GM12878 (cell line): ENCODE measurements at regions not wholly inside any gene's neighbourhood (a gene's known extent, or its start where the extent isn't known, plus 50 kb on each side); places are given as distances from the start of the nearest gene placed in this dataset.

Source experiments
- ATAC-seq: fragments of 200-7000 bp; cut with Tn5 transposase; 3 replicates; pipeline ENCODE4 v1.9.1; 2020; ENCODE audit warnings: mild to moderate bottlenecking, moderate library complexity
- BruUV-seq: library from RNA; stranded (reverse); fragments of 400-500 nt; replicated peaks from 2 replicates; lab custom pipeline; 2021; lab: Mats Ljungman, UMichigan
- CTCF ChIA-PET: fragments of 300-600 bp; sonication (Branson Sonifier 250); formaldehyde crosslinking; extraction: SDS; loops from one replicate; lab custom pipeline; 2021; ENCODE audit warnings: inconsistent platforms; lab: Yijun Ruan, JAX
- POLR2A ChIA-PET: fragments of 350-600 bp; formaldehyde crosslinking; extraction: SDS; loops from one replicate; lab custom pipeline; 2021; ENCODE audit warnings: inconsistent platforms; lab: Charles Lee
- RAD21 ChIA-PET: fragments of 300-600 bp; sonication (Branson Sonifier 250); formaldehyde crosslinking; loops from one replicate; lab custom pipeline; 2023; ENCODE audit warnings: antibody characterized with exemption; ENCODE audit not compliant: unreplicated experiment; lab: Charles Lee
- SMC1A ChIA-PET: fragments of 300-600 bp; sonication (Branson Sonifier 250); formaldehyde crosslinking; loops from one replicate; lab custom pipeline; 2023; ENCODE audit not compliant: unreplicated experiment, uncharacterized antibody; lab: Charles Lee
- DNase-seq: peaks from one replicate; pipeline ENCODE4 v3.0.0-alpha.2; 2011; ENCODE audit warnings: low read depth, low spot score
- FAIRE-seq: peaks from 3 replicates; lab custom pipeline; 2011; peaks lifted over from hg19 to GRCh38; lab: Jason Lieb, UNC
- H2AFZ ChIP-seq: 2 replicates; pipeline ENCODE4 v1.6.0; 2011; ENCODE audit warnings: low read depth, low read length, control low read depth; ENCODE audit not compliant: control insufficient read depth
- H3K27ac ChIP-seq: 2 replicates; pipeline ENCODE4 v1.5.1; 2011; ENCODE audit warnings: control low read depth; ENCODE audit not compliant: control insufficient read depth, insufficient read depth
- H3K27me3 ChIP-seq, 2 experiments: replicated peaks in 1 of 2; 2 replicates each; pipeline versions ENCODE4 v1.6.0 to v1.6.1; 2011; ENCODE audit warnings: low read length in 1 of 2; ENCODE audit not compliant: control insufficient read depth in 2 of 2, insufficient read depth in 2 of 2
- H3K36me3 ChIP-seq, 2 experiments: 2 replicates each; pipeline ENCODE4 v1.5.1; 2011; ENCODE audit warnings: low read length in 1 of 2; ENCODE audit not compliant: control insufficient read depth in 2 of 2, insufficient read depth in 2 of 2
- H3K4me1 ChIP-seq: 2 replicates; pipeline ENCODE4 v1.6.1; 2011; ENCODE audit warnings: mild to moderate bottlenecking, low read length, moderate library complexity, mixed read lengths; ENCODE audit not compliant: control insufficient read depth, insufficient read depth
- H3K4me2 ChIP-seq: 2 replicates; pipeline ENCODE4 v1.6.0; 2011; ENCODE audit warnings: control low read depth; ENCODE audit not compliant: control insufficient read depth, insufficient read depth
- H3K4me3 ChIP-seq: fragments of 200-600 bp; sonication (generic); 2 replicates; pipeline ENCODE4 v1.5.1; 2016
- H3K79me2 ChIP-seq: 2 replicates; pipeline ENCODE4 v1.6.0; 2011; ENCODE audit warnings: low read length; ENCODE audit not compliant: control insufficient read depth, insufficient read depth
- H3K9ac ChIP-seq: 2 replicates; pipeline ENCODE4 v1.8.0; 2011; ENCODE audit warnings: low read length, control low read depth, mixed read lengths; ENCODE audit not compliant: control insufficient read depth, insufficient read depth
- H3K9me3 ChIP-seq: replicated peaks from 3 replicates; pipeline ENCODE4 v1.5.1; 2011; ENCODE audit warnings: mild to moderate bottlenecking, low read length; ENCODE audit not compliant: control insufficient read depth, insufficient read depth
- H4K20me1 ChIP-seq: 2 replicates; pipeline ENCODE4 v1.6.0; 2011; ENCODE audit not compliant: control insufficient read depth, insufficient read depth
- BACH1 ChIP-seq: fragments of 450-650 bp; IDR thresholded peaks from 2 replicates; pipeline ENCODE4 v1.6.1; 2017; ENCODE audit warnings: mild to moderate bottlenecking, borderline replicate concordance
- BRCA1 ChIP-seq: IDR thresholded peaks from 2 replicates; pipeline ENCODE4 v1.6.1; 2011; ENCODE audit warnings: low read depth, low read length, improper control_type of control experiment
- KDM1A ChIP-seq: fragments of 200-600 bp; sonication (generic); IDR thresholded peaks from 2 replicates; pipeline ENCODE4 v1.6.1; 2016; ENCODE audit warnings: borderline replicate concordance
- MEF2A ChIP-seq: IDR thresholded peaks from 2 replicates; pipeline ENCODE4 v1.6.1; 2011; ENCODE audit warnings: low read depth, mild to moderate bottlenecking, low read length, moderate library complexity; ENCODE audit not compliant: insufficient read depth
- PAX5 ChIP-seq: IDR thresholded peaks from 2 replicates; pipeline ENCODE4 v1.6.1; 2011; ENCODE audit warnings: low read depth, low read length, borderline replicate concordance
- POLR2A ChIP-seq: IDR thresholded peaks from 2 replicates; pipeline ENCODE4 v1.6.1; 2011; ENCODE audit warnings: low read depth, mild to moderate bottlenecking, low read length
- SPI1 ChIP-seq: IDR thresholded peaks from 2 replicates; pipeline ENCODE4 v1.6.1; 2011; ENCODE audit warnings: low read depth, mild to moderate bottlenecking, low read length, moderate library complexity, borderline replicate concordance; ENCODE audit not compliant: insufficient read depth
- WGBS: methylation state at CpG from one replicate; pipeline ENCODE4 v1.1.6; 2016; ENCODE audit warnings: low lambda C conversion rate; ENCODE audit not compliant: insufficient replicate concordance, insufficient coverage; ENCODE audit errors: missing lambda C conversion rate; 5-methylcytosine and 5-hydroxymethylcytosine counted together
- in situ Hi-C: fragments of 300-500 bp; cut with MboI; formaldehyde crosslinking; loops from 9 replicates; pipeline ENCODE4 v1.14.3; 2018; ENCODE audit warnings: mixed read lengths
- intact Hi-C: fragments of 100-400 bp; cut with micrococcal nuclease; formaldehyde crosslinking; loops from one replicate; pipeline ENCODE4 v1.14.2; 2022; ENCODE audit not compliant: unreplicated experiment
- TF ChIP-seq, protein P1 (sequence below): IDR thresholded peaks from 2 replicates; pipeline ENCODE4 v1.6.1; 2012; ENCODE audit warnings: low read depth, low read length, improper control_type of control experiment
- TF ChIP-seq, protein P2 (sequence below): fragments of 450-650 bp; conservative IDR thresholded peaks from 2 replicates; pipeline ENCODE4 v1.6.1; 2017; ENCODE audit warnings: mild to moderate bottlenecking, moderate library complexity
- TF ChIP-seq, protein P3 (sequence below): fragments of 450-650 bp; formaldehyde crosslinking; IDR thresholded peaks from 2 replicates; pipeline ENCODE4 v1.4.0; 2022; ENCODE audit warnings: mild to moderate bottlenecking, moderate library complexity
- TF ChIP-seq, protein P4 (sequence below): fragments of 450-650 bp; formaldehyde crosslinking; IDR thresholded peaks from 2 replicates; pipeline ENCODE4 v1.4.0; 2020; ENCODE audit warnings: mild to moderate bottlenecking, moderate library complexity
- TF ChIP-seq, protein P5 (sequence below): IDR thresholded peaks from 2 replicates; pipeline ENCODE4 v1.6.1; 2011; ENCODE audit warnings: low read depth, low read length, improper control_type of control experiment, borderline replicate concordance

DNA sequence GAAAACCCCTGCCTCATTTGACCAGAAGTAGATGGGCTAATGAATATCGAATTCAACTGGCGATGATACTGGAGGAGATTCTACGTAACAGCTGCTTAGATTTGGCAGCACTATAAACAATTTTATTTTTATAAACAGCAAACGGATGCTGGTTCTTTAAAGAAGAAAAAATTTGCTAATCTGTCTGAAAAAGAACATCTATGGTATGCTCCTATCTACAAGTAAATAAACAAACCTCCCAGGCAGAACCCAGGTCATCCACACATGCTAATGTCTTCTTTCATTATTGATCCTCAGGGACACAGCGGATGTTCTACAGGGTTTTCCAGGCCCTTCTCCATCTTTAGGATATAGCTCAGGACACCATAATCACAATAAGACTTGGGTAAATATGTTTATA lies 291.3 kb downstream of the ALDH8A1 start:
- CTCF ChIA-PET = interaction anchor here (1.0 kb wide), 1 partner anchor 18 kb away, joined by 4 read pairs; no protein-coding TSS in a partner anchor
- SMC1A ChIA-PET = interaction anchor here (1.0 to 1.9 kb wide), 2 partner anchors 17 to 262 kb away, joined by 3 to 6 read pairs; no protein-coding TSS in a partner anchor
- TF ChIP-seq PAX5 = no peak
- no peak for TF ChIP-seq KDM1A
- no peak for TF ChIP-seq MEF2A
- TF ChIP-seq, protein P1, sequence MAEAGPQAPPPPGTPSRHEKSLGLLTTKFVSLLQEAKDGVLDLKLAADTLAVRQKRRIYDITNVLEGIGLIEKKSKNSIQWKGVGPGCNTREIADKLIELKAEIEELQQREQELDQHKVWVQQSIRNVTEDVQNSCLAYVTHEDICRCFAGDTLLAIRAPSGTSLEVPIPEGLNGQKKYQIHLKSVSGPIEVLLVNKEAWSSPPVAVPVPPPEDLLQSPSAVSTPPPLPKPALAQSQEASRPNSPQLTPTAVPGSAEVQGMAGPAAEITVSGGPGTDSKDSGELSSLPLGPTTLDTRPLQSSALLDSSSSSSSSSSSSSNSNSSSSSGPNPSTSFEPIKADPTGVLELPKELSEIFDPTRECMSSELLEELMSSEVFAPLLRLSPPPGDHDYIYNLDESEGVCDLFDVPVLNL = no peak
- TF ChIP-seq POLR2A = no peak
- TF ChIP-seq, protein P2, sequence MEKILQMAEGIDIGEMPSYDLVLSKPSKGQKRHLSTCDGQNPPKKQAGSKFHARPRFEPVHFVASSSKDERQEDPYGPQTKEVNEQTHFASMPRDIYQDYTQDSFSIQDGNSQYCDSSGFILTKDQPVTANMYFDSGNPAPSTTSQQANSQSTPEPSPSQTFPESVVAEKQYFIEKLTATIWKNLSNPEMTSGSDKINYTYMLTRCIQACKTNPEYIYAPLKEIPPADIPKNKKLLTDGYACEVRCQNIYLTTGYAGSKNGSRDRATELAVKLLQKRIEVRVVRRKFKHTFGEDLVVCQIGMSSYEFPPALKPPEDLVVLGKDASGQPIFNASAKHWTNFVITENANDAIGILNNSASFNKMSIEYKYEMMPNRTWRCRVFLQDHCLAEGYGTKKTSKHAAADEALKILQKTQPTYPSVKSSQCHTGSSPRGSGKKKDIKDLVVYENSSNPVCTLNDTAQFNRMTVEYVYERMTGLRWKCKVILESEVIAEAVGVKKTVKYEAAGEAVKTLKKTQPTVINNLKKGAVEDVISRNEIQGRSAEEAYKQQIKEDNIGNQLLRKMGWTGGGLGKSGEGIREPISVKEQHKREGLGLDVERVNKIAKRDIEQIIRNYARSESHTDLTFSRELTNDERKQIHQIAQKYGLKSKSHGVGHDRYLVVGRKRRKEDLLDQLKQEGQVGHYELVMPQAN = no peak
- TF ChIP-seq SPI1 = no peak
- TF ChIP-seq, protein P3, sequence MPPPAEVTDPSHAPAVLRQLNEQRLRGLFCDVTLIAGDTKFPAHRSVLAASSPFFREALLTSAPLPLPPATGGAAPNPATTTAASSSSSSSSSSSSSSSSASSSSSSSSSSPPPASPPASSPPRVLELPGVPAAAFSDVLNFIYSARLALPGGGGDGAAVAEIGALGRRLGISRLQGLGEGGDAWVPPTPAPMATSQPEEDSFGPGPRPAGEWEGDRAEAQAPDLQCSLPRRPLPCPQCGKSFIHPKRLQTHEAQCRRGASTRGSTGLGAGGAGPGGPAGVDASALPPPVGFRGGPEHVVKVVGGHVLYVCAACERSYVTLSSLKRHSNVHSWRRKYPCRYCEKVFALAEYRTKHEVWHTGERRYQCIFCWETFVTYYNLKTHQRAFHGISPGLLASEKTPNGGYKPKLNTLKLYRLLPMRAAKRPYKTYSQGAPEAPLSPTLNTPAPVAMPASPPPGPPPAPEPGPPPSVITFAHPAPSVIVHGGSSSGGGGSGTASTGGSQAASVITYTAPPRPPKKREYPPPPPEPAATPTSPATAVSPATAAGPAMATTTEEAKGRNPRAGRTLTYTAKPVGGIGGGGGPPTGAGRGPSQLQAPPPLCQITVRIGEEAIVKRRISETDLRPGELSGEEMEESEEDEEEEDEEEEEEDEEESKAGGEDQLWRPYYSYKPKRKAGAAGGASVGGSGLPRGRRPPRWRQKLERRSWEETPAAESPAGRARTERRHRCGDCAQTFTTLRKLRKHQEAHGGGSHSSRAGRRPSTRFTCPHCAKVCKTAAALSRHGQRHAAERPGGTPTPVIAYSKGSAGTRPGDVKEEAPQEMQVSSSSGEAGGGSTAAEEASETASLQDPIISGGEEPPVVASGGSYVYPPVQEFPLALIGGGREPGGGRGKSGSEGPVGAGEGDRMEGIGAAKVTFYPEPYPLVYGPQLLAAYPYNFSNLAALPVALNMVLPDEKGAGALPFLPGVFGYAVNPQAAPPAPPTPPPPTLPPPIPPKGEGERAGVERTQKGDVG (CRISPR knock-in tag) = no peak
- TF ChIP-seq BACH1 = no peak
- TF ChIP-seq, protein P4, sequence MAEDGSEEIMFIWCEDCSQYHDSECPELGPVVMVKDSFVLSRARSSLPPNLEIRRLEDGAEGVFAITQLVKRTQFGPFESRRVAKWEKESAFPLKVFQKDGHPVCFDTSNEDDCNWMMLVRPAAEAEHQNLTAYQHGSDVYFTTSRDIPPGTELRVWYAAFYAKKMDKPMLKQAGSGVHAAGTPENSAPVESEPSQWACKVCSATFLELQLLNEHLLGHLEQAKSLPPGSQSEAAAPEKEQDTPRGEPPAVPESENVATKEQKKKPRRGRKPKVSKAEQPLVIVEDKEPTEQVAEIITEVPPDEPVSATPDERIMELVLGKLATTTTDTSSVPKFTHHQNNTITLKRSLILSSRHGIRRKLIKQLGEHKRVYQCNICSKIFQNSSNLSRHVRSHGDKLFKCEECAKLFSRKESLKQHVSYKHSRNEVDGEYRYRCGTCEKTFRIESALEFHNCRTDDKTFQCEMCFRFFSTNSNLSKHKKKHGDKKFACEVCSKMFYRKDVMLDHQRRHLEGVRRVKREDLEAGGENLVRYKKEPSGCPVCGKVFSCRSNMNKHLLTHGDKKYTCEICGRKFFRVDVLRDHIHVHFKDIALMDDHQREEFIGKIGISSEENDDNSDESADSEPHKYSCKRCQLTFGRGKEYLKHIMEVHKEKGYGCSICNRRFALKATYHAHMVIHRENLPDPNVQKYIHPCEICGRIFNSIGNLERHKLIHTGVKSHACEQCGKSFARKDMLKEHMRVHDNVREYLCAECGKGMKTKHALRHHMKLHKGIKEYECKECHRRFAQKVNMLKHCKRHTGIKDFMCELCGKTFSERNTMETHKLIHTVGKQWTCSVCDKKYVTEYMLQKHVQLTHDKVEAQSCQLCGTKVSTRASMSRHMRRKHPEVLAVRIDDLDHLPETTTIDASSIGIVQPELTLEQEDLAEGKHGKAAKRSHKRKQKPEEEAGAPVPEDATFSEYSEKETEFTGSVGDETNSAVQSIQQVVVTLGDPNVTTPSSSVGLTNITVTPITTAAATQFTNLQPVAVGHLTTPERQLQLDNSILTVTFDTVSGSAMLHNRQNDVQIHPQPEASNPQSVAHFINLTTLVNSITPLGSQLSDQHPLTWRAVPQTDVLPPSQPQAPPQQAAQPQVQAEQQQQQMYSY = no peak
- no peak for TF ChIP-seq BRCA1
- TF ChIP-seq, protein P5, sequence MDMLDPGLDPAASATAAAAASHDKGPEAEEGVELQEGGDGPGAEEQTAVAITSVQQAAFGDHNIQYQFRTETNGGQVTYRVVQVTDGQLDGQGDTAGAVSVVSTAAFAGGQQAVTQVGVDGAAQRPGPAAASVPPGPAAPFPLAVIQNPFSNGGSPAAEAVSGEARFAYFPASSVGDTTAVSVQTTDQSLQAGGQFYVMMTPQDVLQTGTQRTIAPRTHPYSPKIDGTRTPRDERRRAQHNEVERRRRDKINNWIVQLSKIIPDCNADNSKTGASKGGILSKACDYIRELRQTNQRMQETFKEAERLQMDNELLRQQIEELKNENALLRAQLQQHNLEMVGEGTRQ = no peak

More for the DNA sequence above, 291.3 kb downstream of the ALDH8A1 start:
- POLR2A ChIA-PET = interaction anchor here (0.6 kb wide), 1 partner anchor 46 kb away, joined by 6 read pairs; no protein-coding TSS in a partner anchor
- no peaks in the 10 kb centered on the region for H3K9me3 ChIP-seq
- no TSS peak for BruUV-seq
- H3K27me3 ChIP-seq = no peaks in the 10 kb centered on the region
- FAIRE-seq (no peak), DNase-seq (no peak), ATAC-seq (no peak)
- no peak overlapping the region for H3K4me3 ChIP-seq
- H3K79me2 ChIP-seq = no peaks in the 10 kb centered on the region
- H3K27ac ChIP-seq = no peak overlapping the region
- RAD21 ChIA-PET = no interaction called here
- intact Hi-C loops (no loop called here), in situ Hi-C loops (no loop called here)
- H4K20me1 ChIP-seq = no peaks in the 10 kb centered on the region
- H3K36me3 ChIP-seq = no peaks in the 10 kb centered on the region
- no peak overlapping the region for H3K9ac ChIP-seq
- no peaks in the 10 kb centered on the region for H3K4me1 ChIP-seq
- no peak overlapping the region for H2AFZ ChIP-seq
- WGBS = 37% methylated on average over 5 of the region's 5 CpGs
- no peak overlapping the region for H3K4me2 ChIP-seq
